GM23248 (cell line): ENCODE measurements at regions not wholly inside any gene's neighbourhood (a gene's known extent, or its start where the extent isn't known, plus 50 kb on each side); places are given as distances from the start of the nearest gene placed in this dataset.

Source experiments
- EZH2 ChIP-seq: fragments of 200-600 bp; sonication (generic); IDR thresholded peaks from 2 replicates; pipeline ENCODE4 v1.6.1; 2018; ENCODE audit warnings: antibody characterized with exemption, mild to moderate bottlenecking; ENCODE audit not compliant: insufficient read depth, poor library complexity, severe bottlenecking
- EZH2phosphoT487 ChIP-seq: fragments of 200-600 bp; sonication (generic); IDR thresholded peaks from 2 replicates; pipeline ENCODE4 v1.6.1; 2018; ENCODE audit warnings: antibody characterized with exemption, moderate library complexity, mild to moderate bottlenecking, low read depth; ENCODE audit not compliant: insufficient read depth

- no peak for TF ChIP-seq EZH2phosphoT487
- no peak for TF ChIP-seq EZH2
These were observed 155.8 kb upstream of the PKP2 start for GRCh38 chr12:33052141-33053051.
